GM12892 (cell line): ENCODE measurements at regions not wholly inside any gene's neighbourhood (a gene's known extent, or its start where the extent isn't known, plus 50 kb on each side); places are given as distances from the start of the nearest gene placed in this dataset.

Experiments
- POLR2AphosphoS5 ChIP-seq: IDR thresholded peaks from 2 replicates; pipeline ENCODE4 v1.6.1; 2011; ENCODE audit warnings: low read depth, low read length, control low read depth
- TAF1 ChIP-seq: IDR thresholded peaks from 2 replicates; pipeline ENCODE4 v1.6.1; 2011; ENCODE audit warnings: low read depth, mild to moderate bottlenecking, control low read depth, low read length, borderline replicate concordance

GRCh38 chr5:119785057-119785456, 155.7 kb downstream of the FAM170A start:
- no peak for TF ChIP-seq TAF1
- TF ChIP-seq POLR2AphosphoS5: no peak
